ENCODE measurements at regions not wholly inside any gene's neighbourhood (a gene's known extent, or its start where the extent isn't known, plus 50 kb on each side); places are given as distances from the start of the nearest gene placed in this dataset.

- TF ChIP-seq CTCF (IDR thresholded peaks at IDR 0.05; ENCODE audit: borderline replicate concordance, extremely low read depth, low read length, poor library complexity, severe bottlenecking) (no peak), EZH2 (IDR thresholded peaks at IDR 0.05; ENCODE audit: borderline replicate concordance, low read depth, low read length, severe bottlenecking) (no peak)
Measured at GRCh38 chr3:153639631-153640030, 477.6 kb downstream of the RAP2B start.
